HG03521 (cell line): ENCODE measurements at regions not wholly inside any gene's neighbourhood (a gene's known extent, or its start where the extent isn't known, plus 50 kb on each side); places are given as distances from the start of the nearest gene placed in this dataset.

Source experiments
- ATAC-seq: cut with Tn5 transposase; IDR thresholded peaks from one replicate; pipeline ENCODE4 v1.9.1; 2021; ENCODE audit warnings: mild to moderate bottlenecking, moderate library complexity; ENCODE audit not compliant: unreplicated experiment

- ATAC-seq, result no peak
These were observed 69.0 kb upstream of the MYCN start for GRCh38 chr2:15871239-15871783.

- no peak for ATAC-seq
These were observed 67.5 kb upstream of the MYCN start for GRCh38 chr2:15872854-15873253.

GRCh38 chr2:15874321-15874720 is 66.0 kb upstream of the MYCN start:
- ATAC-seq, result no peak

GRCh38 chr2:15874854-15875804 is 65.2 kb upstream of the MYCN start:
- ATAC-seq, result no peak

GRCh38 chr2:15875969-15876705 is 64.2 kb upstream of the MYCN start:
- no peak for ATAC-seq

GRCh38 chr2:15880226-15881119 is 59.9 kb upstream of the MYCN start:
- ATAC-seq, result no peak

GRCh38 chr2:15881120-15881433 is 59.3 kb upstream of the MYCN start:
- ATAC-seq, result no peak

GRCh38 chr2:15881676-15882075 is 58.7 kb upstream of the MYCN start:
- no peak for ATAC-seq

- ATAC-seq, result no peak
These were observed 57.4 kb upstream of the MYCN start for GRCh38 chr2:15882761-15883497.

- ATAC-seq, result no peak
These were observed 56.7 kb upstream of the MYCN start for GRCh38 chr2:15883684-15884083.

GRCh38 chr2:15884790-15885189 is 55.6 kb upstream of the MYCN start:
- ATAC-seq, result no peak

GRCh38 chr2:15886231-15886630 is 54.1 kb upstream of the MYCN start:
- ATAC-seq, result no peak

- ATAC-seq, result no peak
These were observed 50.8 kb upstream of the MYCN start for GRCh38 chr2:15889442-15890123.

GRCh38 chr2:15890124-15890754 is 50.1 kb upstream of the MYCN start:
- ATAC-seq, result no peak
